K562 (cell line): ENCODE measurements at regions not wholly inside any gene's neighbourhood (a gene's known extent, or its start where the extent isn't known, plus 50 kb on each side); places are given as distances from the start of the nearest gene placed in this dataset.

Experiments
- ATAC-seq: fragments of 200-7000 bp; cut with Tn5 transposase; 3 replicates; pipeline ENCODE4 v1.9.1; 2020; ENCODE audit warnings: moderate library complexity
- BruUV-seq: library from RNA; stranded (reverse); fragments of 400-500 nt; replicated peaks from 2 replicates; lab custom pipeline; 2021; lab: Mats Ljungman, UMichigan
- CTCF ChIA-PET: fragments of 300-600 bp; formaldehyde crosslinking; extraction: SDS; loops from one replicate; lab custom pipeline; 2021; ENCODE audit warnings: low intra/inter-chr PET ratio; lab: Yijun Ruan, JAX
- POLR2A ChIA-PET: fragments of 300-600, 350-650 bp; sonication (Branson Sonifier 250); formaldehyde crosslinking; extraction: SDS; loops from one replicate; lab custom pipeline; 2021; ENCODE audit warnings: antibody characterized with exemption, inconsistent platforms; lab: Yijun Ruan, JAX
- DNase-seq, 4 experiments: peaks; one replicate each; pipeline versions ENCODE4 v3.0.0 to v3.0.0-alpha.2; 2011 to 2018; ENCODE audit warnings: low spot score in 3 of 4, mixed read lengths in 3 of 4; ENCODE audit errors: extremely low read depth in 1 of 4
- FAIRE-seq: peaks from 2 replicates; lab custom pipeline; 2011; peaks lifted over from hg19 to GRCh38; lab: Jason Lieb, UNC
- H2AFZ ChIP-seq: 2 replicates; pipeline ENCODE4 v1.6.0; 2011; ENCODE audit warnings: low read depth, low read length, control low read depth, inconsistent platforms
- H3K27ac ChIP-seq: fragments of 200-600 bp; 3 replicates; pipeline ENCODE4 v1.8.0; 2011; ENCODE audit warnings: low read depth, mild to moderate bottlenecking, control low read depth, inconsistent platforms, low read length, moderate library complexity, mixed read lengths; ENCODE audit errors: extremely low read depth
- H3K27me3 ChIP-seq, 2 experiments: fragments of 300-600 bp in 1 of 2; 2 replicates in 1 of 2; 3 replicates in 1 of 2; pipeline versions ENCODE4 v1.6.0 to v1.8.0; 2011; ENCODE audit warnings: inconsistent platforms in 2 of 2, low read length in 2 of 2, mild to moderate bottlenecking in 1 of 2, mixed read lengths in 1 of 2, moderate library complexity in 1 of 2; ENCODE audit not compliant: control insufficient read depth in 2 of 2, insufficient read depth in 2 of 2
- H3K36me3 ChIP-seq: fragments of 300-600 bp; 3 replicates; pipeline ENCODE4 v1.8.0; 2011; ENCODE audit warnings: mild to moderate bottlenecking, low read length, inconsistent platforms; ENCODE audit not compliant: control insufficient read depth, insufficient read depth
- H3K4me1 ChIP-seq, 2 experiments: fragments of 200-600 bp in 1 of 2; replicated peaks in 1 of 2; 2 replicates in 1 of 2; 3 replicates in 1 of 2; pipeline versions ENCODE4 v1.5.1 to v1.8.0; 2011; ENCODE audit warnings: inconsistent platforms in 2 of 2, low read length in 2 of 2, mild to moderate bottlenecking in 1 of 2, mixed read lengths in 1 of 2, moderate library complexity in 1 of 2; ENCODE audit not compliant: control insufficient read depth in 2 of 2, insufficient read depth in 2 of 2
- H3K4me2 ChIP-seq: 2 replicates; pipeline ENCODE4 v1.6.1; 2011; ENCODE audit warnings: low read length, control low read depth, inconsistent platforms, mixed read lengths; ENCODE audit not compliant: insufficient read depth
- H3K4me3 ChIP-seq: fragments of 200-600 bp; sonication (generic), shearing (Covaris generic); 2 replicates; pipeline ENCODE4 v1.5.1; 2016; ENCODE audit warnings: control low read depth, inconsistent platforms
- H3K79me2 ChIP-seq: fragments of 200-600 bp; 3 replicates; pipeline ENCODE4 v1.8.0; 2011; ENCODE audit warnings: low read length, inconsistent platforms; ENCODE audit not compliant: control insufficient read depth, insufficient read depth
- H3K9ac ChIP-seq, 2 experiments: 2 replicates each; pipeline versions ENCODE4 v1.6.0 to v1.6.1; 2011; ENCODE audit warnings: low read depth in 2 of 2, low read length in 2 of 2, control low read depth in 1 of 2, inconsistent platforms in 1 of 2, mild to moderate bottlenecking in 1 of 2, mixed read lengths in 1 of 2; ENCODE audit not compliant: insufficient read depth in 1 of 2
- H3K9me1 ChIP-seq: one replicate; pipeline ENCODE4 v1.6.0; 2011; ENCODE audit warnings: inconsistent platforms, mild to moderate bottlenecking, low read length, moderate library complexity; ENCODE audit not compliant: control insufficient read depth, insufficient read depth
- H3K9me3 ChIP-seq: replicated peaks from 2 replicates; pipeline ENCODE4 v1.5.1; 2011; ENCODE audit warnings: low read depth, low read length, inconsistent platforms; ENCODE audit not compliant: control insufficient read depth, insufficient read depth
- H4K20me1 ChIP-seq: replicated peaks from 2 replicates; pipeline ENCODE4 v1.6.1; 2011; ENCODE audit warnings: low read length, inconsistent platforms, mixed read lengths; ENCODE audit not compliant: control insufficient read depth, insufficient read depth
- NEUROD1 ChIP-seq: fragments of 150-350 bp; IDR thresholded peaks from 2 replicates; pipeline ENCODE4 v1.6.1; 2014; ENCODE audit warnings: borderline replicate concordance, low read length, low read depth; ENCODE audit not compliant: partially characterized antibody
- POLR2AphosphoS5 ChIP-seq: IDR thresholded peaks from 2 replicates; pipeline ENCODE4 v1.6.1; 2011; ENCODE audit warnings: mild to moderate bottlenecking, low read depth, low read length, moderate library complexity; ENCODE audit not compliant: control insufficient read depth, insufficient read depth
- PYGO2 ChIP-seq: fragments of 450-650 bp; IDR thresholded peaks from 2 replicates; pipeline ENCODE4 v1.6.1; 2016; ENCODE audit warnings: mild to moderate bottlenecking, missing genetic modification characterization, moderate library complexity, missing compliant biosample characterization
- RBM25 ChIP-seq: fragments of 200-400 bp; formaldehyde crosslinking; IDR thresholded peaks from 2 replicates; pipeline ENCODE4 v1.6.1; 2018; ENCODE audit warnings: low read length, low read depth, moderate library complexity; ENCODE audit not compliant: severe bottlenecking
- ZFP36 ChIP-seq: fragments of 150-350 bp; IDR thresholded peaks from 2 replicates; pipeline ENCODE4 v1.6.1; 2018; ENCODE audit warnings: low read length, low read depth; ENCODE audit not compliant: partially characterized antibody
- WGBS: fragments of 100-300 bp; shearing (Covaris generic); methylation state at CpG from one replicate; pipeline ENCODE4 v1.1.6; 2016; ENCODE audit warnings: low coverage, mixed read lengths; ENCODE audit not compliant: insufficient coverage; ENCODE audit errors: missing lambda C conversion rate; 5-methylcytosine and 5-hydroxymethylcytosine counted together
- in situ Hi-C: fragments of 300-500 bp; cut with MboI; formaldehyde crosslinking; loops from 4 replicates; pipeline ENCODE4 v1.15.0; 2018; ENCODE audit warnings: inconsistent platforms, mixed read lengths
- intact Hi-C: fragments of 100-400 bp; cut with micrococcal nuclease; formaldehyde crosslinking; loops from 2 replicates; pipeline ENCODE4 v1.14.2; 2022
- TF ChIP-seq, protein P1 (sequence below): sonication (generic); formaldehyde crosslinking; IDR thresholded peaks from 2 replicates; pipeline ENCODE4 v1.4.0; 2020; ENCODE audit warnings: mild to moderate bottlenecking, missing genetic modification reagents
- TF ChIP-seq, protein P2 (sequence below): sonication (generic); formaldehyde crosslinking; IDR thresholded peaks from 2 replicates; pipeline ENCODE4 v1.8.1; 2023; ENCODE audit warnings: missing genetic modification reagents, mild to moderate bottlenecking, borderline replicate concordance

DNA sequence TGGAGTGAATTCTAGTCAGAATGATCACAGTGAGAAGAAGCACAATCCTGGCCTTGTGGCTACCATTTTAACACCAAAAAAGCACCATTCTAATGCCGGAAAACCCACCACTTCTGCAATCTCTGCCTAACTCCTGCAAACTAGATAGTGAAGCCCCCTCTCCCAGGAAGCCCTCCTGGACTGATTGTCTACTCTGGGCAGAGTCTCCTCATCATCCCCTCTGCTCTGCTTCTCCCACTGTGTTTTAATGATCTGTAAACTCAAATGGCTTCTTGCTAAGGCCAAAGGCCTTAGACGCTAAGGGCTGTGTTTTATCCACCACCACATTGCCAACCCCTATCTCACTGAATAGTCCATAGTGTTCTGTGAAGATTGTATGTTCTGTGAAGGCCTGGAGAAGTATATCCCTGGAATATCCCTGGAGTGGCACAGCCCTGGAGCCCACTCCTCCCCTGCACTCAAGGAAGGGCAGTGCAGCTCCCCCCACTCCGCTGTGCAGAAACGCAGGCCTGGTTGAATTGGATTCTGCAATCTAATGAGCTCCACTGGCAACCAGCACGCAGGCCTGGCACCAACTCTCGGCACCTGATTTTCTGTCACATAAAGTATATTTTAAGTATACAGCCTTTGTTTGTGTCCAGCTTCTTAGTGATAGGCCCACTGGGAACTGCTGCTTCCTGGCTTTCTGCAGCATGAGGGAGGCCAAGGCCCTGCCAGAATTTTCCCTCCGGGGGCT is 126.3 kb downstream of the ATPSCKMT start:
- Histone ChIP-seq H3K36me3 (no peaks in the 10 kb centered on the region), H3K4me1 (no peaks in the 10 kb centered on the region), H3K4me2 (no peak overlapping the region), H3K27me3 (peaks cover 2 to 41% of the 10 kb centered on the region in 2 experiments; a peak in 3 of 5 replicates), H3K4me3 (no peak overlapping the region), H2AFZ (no peak overlapping the region), H3K79me2 (no peaks in the 10 kb centered on the region), H3K9ac (no peak overlapping the region), H3K9me1 (no peaks in the 10 kb centered on the region), H3K27ac (no peak overlapping the region), H3K9me3 (no peaks in the 10 kb centered on the region), H4K20me1 (no peaks in the 10 kb centered on the region)
- intact Hi-C loops (no loop called here), in situ Hi-C loops (no loop called here)
- ChIA-PET CTCF (no interaction called here), POLR2A (no interaction called here)
- DNase-seq (no peak), FAIRE-seq (no peak), ATAC-seq (no peak)
- BruUV-seq: no TSS peak
- TF ChIP-seq NEUROD1 (no peak), POLR2AphosphoS5 (no peak), RBM25 (peak; percentile 27), PYGO2 (tag) (no peak), ZFP36 (peak; percentile 85)
- TF ChIP-seq, protein P1, sequence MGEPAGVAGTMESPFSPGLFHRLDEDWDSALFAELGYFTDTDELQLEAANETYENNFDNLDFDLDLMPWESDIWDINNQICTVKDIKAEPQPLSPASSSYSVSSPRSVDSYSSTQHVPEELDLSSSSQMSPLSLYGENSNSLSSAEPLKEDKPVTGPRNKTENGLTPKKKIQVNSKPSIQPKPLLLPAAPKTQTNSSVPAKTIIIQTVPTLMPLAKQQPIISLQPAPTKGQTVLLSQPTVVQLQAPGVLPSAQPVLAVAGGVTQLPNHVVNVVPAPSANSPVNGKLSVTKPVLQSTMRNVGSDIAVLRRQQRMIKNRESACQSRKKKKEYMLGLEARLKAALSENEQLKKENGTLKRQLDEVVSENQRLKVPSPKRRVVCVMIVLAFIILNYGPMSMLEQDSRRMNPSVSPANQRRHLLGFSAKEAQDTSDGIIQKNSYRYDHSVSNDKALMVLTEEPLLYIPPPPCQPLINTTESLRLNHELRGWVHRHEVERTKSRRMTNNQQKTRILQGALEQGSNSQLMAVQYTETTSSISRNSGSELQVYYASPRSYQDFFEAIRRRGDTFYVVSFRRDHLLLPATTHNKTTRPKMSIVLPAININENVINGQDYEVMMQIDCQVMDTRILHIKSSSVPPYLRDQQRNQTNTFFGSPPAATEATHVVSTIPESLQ (CRISPR knock-in tag): no peak
- TF ChIP-seq, protein P2, sequence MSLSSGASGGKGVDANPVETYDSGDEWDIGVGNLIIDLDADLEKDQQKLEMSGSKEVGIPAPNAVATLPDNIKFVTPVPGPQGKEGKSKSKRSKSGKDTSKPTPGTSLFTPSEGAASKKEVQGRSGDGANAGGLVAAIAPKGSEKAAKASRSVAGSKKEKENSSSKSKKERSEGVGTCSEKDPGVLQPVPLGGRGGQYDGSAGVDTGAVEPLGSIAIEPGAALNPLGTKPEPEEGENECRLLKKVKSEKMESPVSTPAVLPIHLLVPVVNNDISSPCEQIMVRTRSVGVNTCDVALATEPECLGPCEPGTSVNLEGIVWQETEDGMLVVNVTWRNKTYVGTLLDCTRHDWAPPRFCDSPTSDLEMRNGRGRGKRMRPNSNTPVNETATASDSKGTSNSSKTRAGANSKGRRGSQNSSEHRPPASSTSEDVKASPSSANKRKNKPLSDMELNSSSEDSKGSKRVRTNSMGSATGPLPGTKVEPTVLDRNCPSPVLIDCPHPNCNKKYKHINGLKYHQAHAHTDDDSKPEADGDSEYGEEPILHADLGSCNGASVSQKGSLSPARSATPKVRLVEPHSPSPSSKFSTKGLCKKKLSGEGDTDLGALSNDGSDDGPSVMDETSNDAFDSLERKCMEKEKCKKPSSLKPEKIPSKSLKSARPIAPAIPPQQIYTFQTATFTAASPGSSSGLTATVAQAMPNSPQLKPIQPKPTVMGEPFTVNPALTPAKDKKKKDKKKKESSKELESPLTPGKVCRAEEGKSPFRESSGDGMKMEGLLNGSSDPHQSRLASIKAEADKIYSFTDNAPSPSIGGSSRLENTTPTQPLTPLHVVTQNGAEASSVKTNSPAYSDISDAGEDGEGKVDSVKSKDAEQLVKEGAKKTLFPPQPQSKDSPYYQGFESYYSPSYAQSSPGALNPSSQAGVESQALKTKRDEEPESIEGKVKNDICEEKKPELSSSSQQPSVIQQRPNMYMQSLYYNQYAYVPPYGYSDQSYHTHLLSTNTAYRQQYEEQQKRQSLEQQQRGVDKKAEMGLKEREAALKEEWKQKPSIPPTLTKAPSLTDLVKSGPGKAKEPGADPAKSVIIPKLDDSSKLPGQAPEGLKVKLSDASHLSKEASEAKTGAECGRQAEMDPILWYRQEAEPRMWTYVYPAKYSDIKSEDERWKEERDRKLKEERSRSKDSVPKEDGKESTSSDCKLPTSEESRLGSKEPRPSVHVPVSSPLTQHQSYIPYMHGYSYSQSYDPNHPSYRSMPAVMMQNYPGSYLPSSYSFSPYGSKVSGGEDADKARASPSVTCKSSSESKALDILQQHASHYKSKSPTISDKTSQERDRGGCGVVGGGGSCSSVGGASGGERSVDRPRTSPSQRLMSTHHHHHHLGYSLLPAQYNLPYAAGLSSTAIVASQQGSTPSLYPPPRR (CRISPR knock-in tag): no peak
- 8% methylated on average over 7 of the region's 7 CpGs for WGBS
